ENCODE measurements at regions not wholly inside any gene's neighbourhood (a gene's known extent, or its start where the extent isn't known, plus 50 kb on each side); places are given as distances from the start of the nearest gene placed in this dataset.
"Not testable (repeated sequence)": the region's sequence is repeated elsewhere in the genome, so short reads cannot be mapped to it uniquely, and the experiment has no call there.

- H3K27ac Mint-ChIP-seq; H3K27me3 Mint-ChIP-seq; H3K4me1 Mint-ChIP-seq; H3K36me3 Mint-ChIP-seq (ENCODE audit: low read depth); DNase-seq; POLR2A ChIA-PET; ATAC-seq; H3K9me3 Mint-ChIP-seq (ENCODE audit: low read depth); intact Hi-C loops (cut with DNase I, micrococcal nuclease); H3K4me3 Mint-ChIP-seq: not testable (repeated sequence)
- CTCF ChIA-PET, result interaction anchor here (1.1 kb wide), 1 partner anchor 70 kb away, joined by 3 read pairs; no protein-coding TSS in a partner anchor
Observed at GRCh38 chr1:112814645-112815044, 99.5 kb upstream of the PPM1J start.

- H3K4me3 Mint-ChIP-seq, result no peak overlapping the region
- H3K27me3 Mint-ChIP-seq, result peaks cover 5% of the 10 kb centered on the region
- ATAC-seq (peak; percentile 93), DNase-seq (peak; percentile 85)
- no peak overlapping the region for H3K27ac Mint-ChIP-seq
- intact Hi-C loops (cut with DNase I, micrococcal nuclease), result loop anchor here (1.0 to 10.0 kb wide), 4 partner anchors 93 to 414 kb away; partner anchors contain the start of genes CTTNBP2NL (in 1 of the 2) and LRIG2 (in 1 of the 2)
- H3K4me1 Mint-ChIP-seq, result no peaks in the 10 kb centered on the region
- POLR2A ChIA-PET, result no interaction called here
- no peaks in the 10 kb centered on the region for H3K36me3 Mint-ChIP-seq (ENCODE audit: low read depth)
- CTCF ChIA-PET, result interaction anchor here (0.6 to 7.9 kb wide), 11 partner anchors 10 to 263 kb away, joined by 3 to 157 read pairs (median 3); partner anchors contain the start of gene PPM1J
- H3K9me3 Mint-ChIP-seq (ENCODE audit: low read depth), result no peaks in the 10 kb centered on the region
Observed at GRCh38 chr1:112808861-112809684, 93.9 kb upstream of the PPM1J start.

- DNase-seq (no peak), ATAC-seq (no peak)
- no peaks in the 10 kb centered on the region for H3K36me3 Mint-ChIP-seq (ENCODE audit: low read depth)
- intact Hi-C loops (cut with DNase I, micrococcal nuclease), result loop anchor here (2.0 to 10.0 kb wide), 2 partner anchors 265 to 413 kb away; partner anchors contain the start of genes CTTNBP2NL (in 1 of the 2) and LRIG2 (in 1 of the 2)
- ChIA-PET POLR2A (no interaction called here), CTCF (interaction anchor here (0.6 to 7.9 kb wide), 6 partner anchors 9 to 264 kb away, joined by 3 to 157 read pairs (median 4); partner anchors contain the start of gene PPM1J)
- H3K27me3 Mint-ChIP-seq, result peaks cover 7% of the 10 kb centered on the region
- no peaks in the 10 kb centered on the region for H3K4me1 Mint-ChIP-seq
- no peaks in the 10 kb centered on the region for H3K9me3 Mint-ChIP-seq (ENCODE audit: low read depth)
- H3K4me3 Mint-ChIP-seq, result no peak overlapping the region
- H3K27ac Mint-ChIP-seq, result no peak overlapping the region
Observed at GRCh38 chr1:112807999-112808398, 92.9 kb upstream of the PPM1J start.

- DNase-seq (no peak), ATAC-seq (no peak)
- ChIA-PET CTCF (interaction anchor here (0.7 to 7.9 kb wide), 3 partner anchors 73 to 237 kb away, joined by 3 to 157 read pairs (median 4); partner anchors contain the start of gene PPM1J), POLR2A (no interaction called here)
- Mint-ChIP-seq H3K27me3 (peaks cover 7% of the 10 kb centered on the region), H3K4me3 (no peak overlapping the region), H3K4me1 (no peaks in the 10 kb centered on the region), H3K9me3 (ENCODE audit: low read depth) (no peaks in the 10 kb centered on the region), H3K36me3 (ENCODE audit: low read depth) (no peaks in the 10 kb centered on the region), H3K27ac (no peak overlapping the region)
- intact Hi-C loops (cut with DNase I, micrococcal nuclease), result loop anchor here in 1 of 2 experiments (10.0 kb wide), 1 partner anchor 412 kb away; the partner anchor contains the start of gene CTTNBP2NL
Observed at GRCh38 chr1:112807117-112807516, 92.0 kb upstream of the PPM1J start.

- no peaks in the 10 kb centered on the region for H3K9me3 Mint-ChIP-seq (ENCODE audit: low read depth)
- POLR2A ChIA-PET, result no interaction called here
- no peak overlapping the region for H3K4me3 Mint-ChIP-seq
- ATAC-seq, result no peak
- H3K4me1 Mint-ChIP-seq, result no peaks in the 10 kb centered on the region
- peaks cover 7% of the 10 kb centered on the region for H3K27me3 Mint-ChIP-seq
- intact Hi-C loops (cut with DNase I, micrococcal nuclease), result loop anchor here in 1 of 2 experiments (10.0 kb wide), 1 partner anchor 411 kb away; the partner anchor contains the start of gene CTTNBP2NL
- no peak for DNase-seq
- no peak overlapping the region for H3K27ac Mint-ChIP-seq
- CTCF ChIA-PET, result interaction anchor here (0.7 to 7.9 kb wide), 3 partner anchors 12 to 1178 kb away, joined by 3 to 157 read pairs (median 4); partner anchors contain the start of gene PPM1J
- no peaks in the 10 kb centered on the region for H3K36me3 Mint-ChIP-seq (ENCODE audit: low read depth)
Observed at GRCh38 chr1:112806090-112806642, 91.0 kb upstream of the PPM1J start.

- Mint-ChIP-seq H3K4me1 (no peaks in the 10 kb centered on the region), H3K27me3 (peaks cover 5% of the 10 kb centered on the region), H3K9me3 (ENCODE audit: low read depth) (no peaks in the 10 kb centered on the region), H3K4me3 (no peak overlapping the region), H3K36me3 (ENCODE audit: low read depth) (no peaks in the 10 kb centered on the region), H3K27ac (no peak overlapping the region)
- ChIA-PET CTCF (interaction anchor here (0.7 to 7.9 kb wide), 6 partner anchors 8 to 1179 kb away, joined by 3 to 157 read pairs (median 4); partner anchors contain the start of gene PPM1J), POLR2A (no interaction called here)
- intact Hi-C loops (cut with DNase I, micrococcal nuclease), result loop anchor here (2.0 to 10.0 kb wide), 2 partner anchors 411 to 415 kb away; partner anchors contain the start of gene CTTNBP2NL (in 1 of the 2)
- DNase-seq (no peak), ATAC-seq (no peak)
Observed at GRCh38 chr1:112805155-112805853, 90.2 kb upstream of the PPM1J start.

- H3K27ac Mint-ChIP-seq, result no peak overlapping the region
- intact Hi-C loops (cut with DNase I, micrococcal nuclease), result loop anchor here (1.0 to 10.0 kb wide), 3 partner anchors 88 to 413 kb away; partner anchors contain the start of gene CTTNBP2NL (in 1 of the 2)
- H3K36me3 Mint-ChIP-seq (ENCODE audit: low read depth), result no peaks in the 10 kb centered on the region
- H3K27me3 Mint-ChIP-seq, result peaks cover 5% of the 10 kb centered on the region
- ChIA-PET POLR2A (no interaction called here), CTCF (interaction anchor here (0.6 to 7.9 kb wide), 9 partner anchors 8 to 467 kb away, joined by 3 to 157 read pairs (median 3); partner anchors contain the start of gene PPM1J)
- no peak overlapping the region for H3K4me3 Mint-ChIP-seq
- peak; percentile 81 for DNase-seq
- H3K4me1 Mint-ChIP-seq, result no peaks in the 10 kb centered on the region
- H3K9me3 Mint-ChIP-seq (ENCODE audit: low read depth), result no peaks in the 10 kb centered on the region
- peak; percentile 97 for ATAC-seq
Observed at GRCh38 chr1:112803906-112804762, 89.0 kb upstream of the PPM1J start.

- Mint-ChIP-seq H3K9me3 (ENCODE audit: low read depth) (no peaks in the 10 kb centered on the region), H3K4me1 (no peaks in the 10 kb centered on the region), H3K27ac (no peak overlapping the region), H3K36me3 (ENCODE audit: low read depth) (no peaks in the 10 kb centered on the region), H3K4me3 (no peak overlapping the region), H3K27me3 (peaks cover 3% of the 10 kb centered on the region)
- intact Hi-C loops (cut with DNase I, micrococcal nuclease), result loop anchor here in 1 of 2 experiments (10.0 kb wide), 1 partner anchor 405 kb away; the partner anchor contains the start of gene CTTNBP2NL
- ChIA-PET POLR2A (no interaction called here), CTCF (interaction anchor here (0.6 to 4.8 kb wide), 3 partner anchors 15 to 304 kb away, joined by 3 to 70 read pairs (median 3); partner anchors contain the start of gene PPM1J)
- ATAC-seq, result no peak
- DNase-seq, result no peak
Observed at GRCh38 chr1:112800289-112800688, 85.2 kb upstream of the PPM1J start.

- intact Hi-C loops (cut with DNase I, micrococcal nuclease), result no loop called here
- DNase-seq (no peak), ATAC-seq (no peak)
- no peak overlapping the region for H3K27ac Mint-ChIP-seq
- no peaks in the 10 kb centered on the region for H3K4me1 Mint-ChIP-seq
- no peak overlapping the region for H3K4me3 Mint-ChIP-seq
- H3K36me3 Mint-ChIP-seq (ENCODE audit: low read depth), result no peaks in the 10 kb centered on the region
- POLR2A ChIA-PET, result no interaction called here
- H3K9me3 Mint-ChIP-seq (ENCODE audit: low read depth), result no peaks in the 10 kb centered on the region
- CTCF ChIA-PET, result interaction anchor here (0.6 to 4.8 kb wide), 4 partner anchors 10 to 1212 kb away, joined by 3 to 70 read pairs (median 4); partner anchors contain the start of gene PPM1J
- H3K27me3 Mint-ChIP-seq, result peaks cover 2% of the 10 kb centered on the region
Observed at GRCh38 chr1:112798292-112798691, 83.2 kb upstream of the PPM1J start.

- no peak overlapping the region for H3K27ac Mint-ChIP-seq
- DNase-seq (no peak), ATAC-seq (no peak)
- CTCF ChIA-PET, result interaction anchor here (0.6 to 4.8 kb wide), 4 partner anchors 12 to 331 kb away, joined by 3 to 70 read pairs (median 4); partner anchors contain the start of gene PPM1J
- no peaks in the 10 kb centered on the region for H3K4me1 Mint-ChIP-seq
- intact Hi-C loops (cut with DNase I, micrococcal nuclease), result no loop called here
- H3K9me3 Mint-ChIP-seq (ENCODE audit: low read depth), result no peaks in the 10 kb centered on the region
- H3K27me3 Mint-ChIP-seq, result no peaks in the 10 kb centered on the region
- no peaks in the 10 kb centered on the region for H3K36me3 Mint-ChIP-seq (ENCODE audit: low read depth)
- H3K4me3 Mint-ChIP-seq, result no peak overlapping the region
- POLR2A ChIA-PET, result interaction anchor here (0.6 kb wide), 1 partner anchor 152 kb away, joined by 4 read pairs; no protein-coding TSS in a partner anchor
Observed at GRCh38 chr1:112797224-112797623, 82.1 kb upstream of the PPM1J start.
